GM19468 (cell line): ENCODE measurements at regions not wholly inside any gene's neighbourhood (a gene's known extent, or its start where the extent isn't known, plus 50 kb on each side); places are given as distances from the start of the nearest gene placed in this dataset.

Experiments
- ATAC-seq: cut with Tn5 transposase; IDR thresholded peaks from one replicate; pipeline ENCODE4 v1.9.1; 2021; ENCODE audit warnings: mild to moderate bottlenecking, moderate library complexity, moderate number of reproducible peaks; ENCODE audit not compliant: unreplicated experiment; ENCODE audit errors: extremely low read depth

- no peak for ATAC-seq
These were observed 196.7 kb upstream of the PELI2 start for GRCh38 chr14:55921511-55921910.

- no peak for ATAC-seq
These were observed 192.2 kb upstream of the PELI2 start for GRCh38 chr14:55926007-55926406.

DNA sequence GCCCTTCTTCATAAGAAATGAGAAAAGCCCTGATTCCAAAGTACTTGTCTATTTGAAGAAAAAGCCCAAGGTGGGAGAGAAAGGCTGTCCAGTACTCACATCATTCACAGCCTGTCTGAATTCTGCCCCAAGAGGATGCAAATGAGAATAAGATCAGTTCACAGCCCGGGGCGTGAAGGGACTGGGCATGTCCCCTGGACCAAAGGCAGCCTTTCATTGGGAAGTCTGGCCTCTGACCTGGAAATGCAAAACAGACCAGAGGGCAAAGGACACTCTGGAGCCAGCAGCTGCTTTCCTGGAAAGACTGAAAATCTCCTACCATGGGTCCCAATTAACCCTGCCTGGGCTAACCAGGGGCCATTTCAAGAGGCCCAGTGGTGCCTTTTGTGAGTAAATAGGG, 191.2 kb upstream of the PELI2 start:
- no peak for ATAC-seq

DNA sequence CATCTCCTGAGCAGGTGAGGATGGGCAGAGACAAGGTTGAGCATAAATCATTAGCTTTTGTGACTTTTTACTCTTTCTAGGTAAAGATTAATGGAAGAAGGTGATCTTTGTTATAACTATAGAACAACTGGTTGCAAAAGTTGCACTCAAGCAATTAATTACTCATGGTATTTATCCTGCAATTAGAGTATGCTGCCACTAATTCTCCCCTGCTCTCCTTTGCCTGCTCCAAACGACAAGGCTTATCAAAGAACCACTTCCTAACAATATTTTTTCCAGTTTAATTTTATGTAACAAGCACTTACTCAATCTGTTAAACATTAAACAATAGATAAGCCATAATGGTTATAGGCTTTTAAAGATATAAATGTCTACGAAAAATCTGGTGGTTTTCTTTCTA, 189.9 kb upstream of the PELI2 start:
- ATAC-seq = no peak

DNA sequence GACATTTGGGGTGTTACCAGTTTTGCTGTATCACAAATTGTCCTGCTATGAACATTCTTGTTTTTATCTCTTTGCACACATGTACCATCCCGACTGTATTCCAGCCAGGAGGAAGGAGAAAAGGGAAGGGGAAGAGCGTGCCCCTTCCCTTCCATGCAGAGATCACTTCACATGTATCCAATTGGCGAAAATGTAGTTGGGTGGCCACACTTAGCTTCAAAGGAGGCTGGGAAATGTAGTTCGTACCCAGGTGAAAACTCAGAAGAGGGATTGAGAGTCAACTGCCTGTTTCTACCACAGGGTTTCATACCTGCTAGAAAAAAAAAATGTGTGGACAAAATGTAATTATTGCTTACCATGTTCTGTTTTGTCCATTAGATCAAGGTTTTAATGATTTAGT, 189.1 kb upstream of the PELI2 start:
- ATAC-seq = no peak

DNA sequence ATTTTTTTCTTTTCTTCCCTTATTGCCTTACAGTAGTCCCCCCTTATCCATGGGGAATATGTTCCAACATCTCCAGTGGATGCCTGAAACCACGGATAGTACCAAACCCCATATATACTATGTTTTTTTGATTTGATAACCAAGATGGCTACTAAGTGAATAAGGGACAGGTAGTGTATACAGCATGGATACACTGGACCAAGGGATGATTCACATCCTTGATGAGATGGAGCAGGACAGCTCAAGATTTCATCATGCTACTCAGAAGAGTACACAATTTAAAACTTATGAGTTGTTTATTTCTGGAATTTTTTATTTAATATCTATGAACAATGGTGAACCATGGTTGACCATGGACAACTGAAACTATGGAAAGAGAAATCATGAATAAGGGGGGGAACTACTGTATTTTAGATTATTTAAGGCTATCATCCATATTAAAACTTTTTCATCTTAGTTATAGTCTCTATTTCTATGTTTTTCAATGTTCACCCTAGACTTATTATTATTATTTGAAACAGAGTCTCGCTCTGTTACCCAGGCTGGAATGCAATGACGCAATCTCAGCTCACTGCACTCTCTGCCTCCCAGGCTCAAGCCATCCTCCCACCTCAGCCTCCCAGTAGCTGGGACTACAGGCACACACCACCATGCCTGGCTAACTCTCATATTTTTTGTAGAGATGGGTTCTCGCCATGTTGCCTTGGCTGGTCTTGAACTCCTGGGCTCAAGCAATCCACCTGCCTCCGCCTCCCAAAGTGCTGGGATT, 188.0 kb upstream of the PELI2 start:
- no peak for ATAC-seq

DNA sequence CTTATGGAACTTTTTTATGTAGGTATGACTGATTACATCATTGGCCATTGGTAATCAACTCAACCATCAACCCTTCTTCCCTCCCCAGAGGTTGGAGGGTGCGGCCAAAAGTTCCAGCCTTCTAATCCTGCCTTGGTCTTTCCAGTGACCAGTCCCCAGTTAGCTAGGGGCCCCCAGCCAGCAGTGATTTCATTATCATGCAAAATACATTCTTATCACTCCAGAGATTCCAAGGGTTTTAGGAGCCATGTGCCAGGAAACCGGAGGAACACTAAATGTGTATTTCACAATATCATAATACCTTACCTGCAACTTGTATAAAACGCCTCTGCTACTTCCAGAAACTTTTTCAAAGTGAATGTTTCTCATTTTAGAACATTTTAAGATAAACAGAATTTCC, 181.5 kb upstream of the PELI2 start:
- no peak for ATAC-seq

DNA sequence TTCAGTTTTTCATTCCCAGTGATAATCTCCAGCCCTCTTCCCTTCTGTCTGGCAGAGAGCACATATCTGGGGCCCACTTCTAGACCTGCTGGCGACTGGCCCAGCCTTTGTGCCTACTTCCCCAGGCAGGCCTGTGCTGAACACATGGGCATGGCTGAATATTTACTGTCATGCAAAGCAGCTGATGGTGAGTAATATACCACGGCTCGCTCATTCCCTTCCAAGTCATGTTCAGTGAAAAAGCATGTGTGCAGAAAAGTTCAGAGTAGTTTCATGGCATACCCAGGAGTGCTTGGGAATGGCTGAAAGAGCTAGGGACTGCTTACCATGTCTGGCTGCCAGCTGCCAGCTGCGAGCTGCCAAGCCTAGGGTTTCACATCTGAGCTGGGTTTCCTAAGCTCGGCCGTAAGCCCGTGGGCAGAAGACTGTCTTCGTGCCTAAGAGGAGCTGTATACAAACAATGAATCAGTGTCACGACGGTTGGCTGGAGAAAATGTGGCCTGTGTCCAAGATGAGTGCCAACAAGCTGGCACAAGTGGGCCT, 179.9 kb upstream of the PELI2 start:
- no peak for ATAC-seq

DNA sequence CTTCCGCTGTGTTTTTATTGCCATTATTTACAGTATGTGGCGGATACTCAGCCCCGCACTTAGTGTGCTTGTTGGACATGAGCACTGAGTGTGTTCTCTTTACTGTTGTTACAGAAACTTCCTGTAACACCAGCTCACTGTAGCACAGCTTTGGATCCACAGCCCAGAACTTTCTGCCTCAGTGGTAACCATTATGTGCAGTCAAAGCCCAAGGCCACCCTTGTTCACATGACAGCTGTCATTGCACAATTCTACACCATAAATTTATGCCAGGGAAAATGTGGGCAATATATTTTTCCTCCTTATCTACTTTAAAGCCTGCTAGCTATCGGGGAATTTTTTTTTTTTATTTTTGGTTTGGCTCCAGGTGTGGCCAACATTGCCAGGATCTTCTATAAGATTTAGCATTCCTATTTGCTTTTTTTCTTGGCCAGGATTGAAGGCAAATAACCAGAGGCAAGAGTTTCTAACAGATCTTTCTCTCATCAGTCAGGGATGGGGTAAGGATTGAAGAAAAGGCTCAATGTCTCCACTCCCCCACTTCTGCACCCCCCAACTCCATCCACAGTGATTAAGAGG, 176.0 kb upstream of the PELI2 start:
- no peak for ATAC-seq

GRCh38 chr14:55942826-55943225, 175.4 kb upstream of the PELI2 start:
- ATAC-seq = no peak

DNA sequence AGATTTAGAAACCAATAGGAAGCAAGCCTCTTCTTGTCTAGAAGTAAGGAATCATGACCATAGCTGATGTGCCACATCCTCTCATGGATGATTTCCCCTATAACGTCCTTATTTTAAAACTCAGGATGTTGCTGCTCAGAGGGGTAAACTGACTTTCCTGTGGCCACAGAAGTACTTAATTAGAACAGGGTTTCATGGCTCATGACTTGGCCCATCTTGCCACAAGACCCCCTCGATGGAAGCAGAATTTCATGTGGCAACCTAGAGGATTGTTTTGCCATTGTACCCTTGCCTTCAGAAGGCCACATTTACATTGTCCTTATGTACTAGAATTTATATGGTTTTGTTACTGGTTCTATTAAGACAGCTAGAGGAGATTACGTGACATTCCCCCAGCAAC, 173.5 kb upstream of the PELI2 start:
- no peak for ATAC-seq

- ATAC-seq = no peak
These were observed 172.0 kb upstream of the PELI2 start for GRCh38 chr14:55946231-55946630.

DNA sequence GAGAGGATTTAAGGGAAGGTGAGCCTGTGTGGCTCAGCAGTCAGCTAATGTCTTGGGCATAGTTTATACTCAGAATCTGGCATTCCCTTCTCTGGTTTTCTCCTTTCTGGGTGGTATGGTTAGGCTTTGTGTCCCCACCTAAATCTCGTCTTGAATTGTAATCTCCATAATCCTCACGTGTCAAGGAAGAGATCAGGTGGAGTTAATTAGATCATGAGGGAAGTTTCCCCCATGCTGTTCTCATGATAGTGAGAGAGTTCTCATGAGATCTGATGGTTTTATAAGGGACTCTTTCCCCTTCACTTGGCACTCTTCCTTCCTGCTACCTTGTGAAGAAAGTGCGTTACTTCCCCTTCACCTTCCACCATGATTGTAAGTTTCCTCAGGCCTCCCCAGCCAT, 169.8 kb upstream of the PELI2 start:
- no peak for ATAC-seq

GRCh38 chr14:55949708-55950107, 168.5 kb upstream of the PELI2 start:
- ATAC-seq = no peak

- ATAC-seq = no peak
These were observed 168.1 kb upstream of the PELI2 start for GRCh38 chr14:55950135-55950534.

- ATAC-seq = no peak
These were observed 166.6 kb upstream of the PELI2 start for GRCh38 chr14:55951341-55952206.

DNA sequence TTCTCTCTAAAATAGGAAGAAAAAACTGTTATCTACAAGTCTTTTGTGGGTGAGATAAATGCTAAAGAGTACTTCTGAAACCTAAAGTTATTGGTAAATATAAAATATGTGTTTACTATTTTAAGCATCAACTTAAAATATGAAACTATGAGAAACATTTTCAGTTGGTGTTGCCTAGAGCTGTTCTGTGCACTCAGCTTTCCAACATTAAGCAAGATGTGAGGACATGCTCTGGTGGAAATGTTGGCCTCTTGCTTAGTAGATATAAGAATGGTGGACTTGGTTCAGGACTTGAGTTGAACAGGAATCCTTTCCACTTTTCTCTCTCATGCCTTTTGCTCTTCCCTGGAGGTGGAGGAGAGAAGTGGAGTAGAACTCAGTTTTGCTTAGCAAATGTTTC, 164.1 kb upstream of the PELI2 start:
- no peak for ATAC-seq

GRCh38 chr14:55955175-55955574, 163.0 kb upstream of the PELI2 start:
- no peak for ATAC-seq

DNA sequence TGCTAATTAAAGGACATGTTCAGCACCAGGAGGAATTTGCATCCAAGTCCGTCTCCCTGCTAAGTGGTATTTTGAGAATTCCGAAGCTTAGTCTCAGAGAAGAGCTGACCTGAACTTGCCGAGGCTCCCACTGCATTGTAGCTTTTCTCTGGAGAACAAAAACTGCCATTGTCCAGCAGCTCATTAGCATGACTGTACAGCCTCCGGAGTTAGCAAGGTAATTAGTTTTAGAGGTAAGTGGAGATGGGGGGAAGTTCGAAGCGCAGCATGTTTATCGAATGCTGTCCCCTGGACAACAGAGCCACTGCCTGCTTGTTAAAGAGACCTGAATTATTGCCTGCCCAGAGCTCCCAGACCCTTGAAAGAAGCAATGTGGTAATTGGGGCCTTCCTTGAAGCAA, 160.3 kb upstream of the PELI2 start:
- no peak for ATAC-seq

DNA sequence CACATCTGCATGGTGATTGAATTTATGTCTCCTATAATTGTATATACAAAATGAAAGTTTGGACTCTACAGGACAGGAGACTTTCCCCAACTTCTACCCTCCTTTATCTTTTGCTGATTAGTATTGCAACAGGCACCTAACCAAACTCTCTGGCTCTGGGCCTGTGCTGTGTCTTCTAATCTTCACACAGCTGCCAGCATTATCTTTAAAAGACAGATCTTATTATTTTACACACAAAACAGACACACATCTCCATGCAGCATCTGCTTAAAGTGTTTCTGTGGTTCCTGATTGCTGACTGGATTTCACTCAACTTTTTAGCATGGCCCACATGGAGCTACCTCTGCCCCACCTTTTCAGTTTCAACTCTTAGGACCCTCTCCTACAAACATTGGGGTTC, 154.9 kb upstream of the PELI2 start:
- ATAC-seq = no peak

DNA sequence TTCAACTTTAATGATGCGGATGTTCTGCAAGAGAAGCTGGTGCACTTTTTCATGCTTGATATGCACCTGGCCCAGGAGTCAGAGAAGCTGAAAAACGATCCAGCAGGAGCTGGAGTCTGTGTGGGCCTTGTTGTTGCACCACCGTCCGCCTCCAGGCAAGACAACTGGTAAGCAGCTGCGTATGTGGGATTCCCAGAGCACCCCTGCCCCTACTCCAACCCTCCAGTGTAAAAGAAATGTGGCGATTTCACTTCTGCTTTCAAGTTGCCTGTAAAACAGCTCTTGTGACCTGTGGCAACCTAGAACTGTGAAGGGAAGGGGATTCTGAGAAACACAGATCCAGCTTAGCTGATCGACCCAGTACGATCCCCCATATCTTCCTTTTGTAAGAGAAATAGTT, 154.1 kb upstream of the PELI2 start:
- ATAC-seq = no peak
